ENCODE measurements at regions not wholly inside any gene's neighbourhood (a gene's known extent, or its start where the extent isn't known, plus 50 kb on each side); places are given as distances from the start of the nearest gene placed in this dataset.

GRCh38 chr6:21508753-21509152 lies 84.8 kb upstream of the SOX4 start:
- no peak for DNase-seq (ENCODE audit: low read depth in 2 of 3, low spot score in 2 of 3)

DNA sequence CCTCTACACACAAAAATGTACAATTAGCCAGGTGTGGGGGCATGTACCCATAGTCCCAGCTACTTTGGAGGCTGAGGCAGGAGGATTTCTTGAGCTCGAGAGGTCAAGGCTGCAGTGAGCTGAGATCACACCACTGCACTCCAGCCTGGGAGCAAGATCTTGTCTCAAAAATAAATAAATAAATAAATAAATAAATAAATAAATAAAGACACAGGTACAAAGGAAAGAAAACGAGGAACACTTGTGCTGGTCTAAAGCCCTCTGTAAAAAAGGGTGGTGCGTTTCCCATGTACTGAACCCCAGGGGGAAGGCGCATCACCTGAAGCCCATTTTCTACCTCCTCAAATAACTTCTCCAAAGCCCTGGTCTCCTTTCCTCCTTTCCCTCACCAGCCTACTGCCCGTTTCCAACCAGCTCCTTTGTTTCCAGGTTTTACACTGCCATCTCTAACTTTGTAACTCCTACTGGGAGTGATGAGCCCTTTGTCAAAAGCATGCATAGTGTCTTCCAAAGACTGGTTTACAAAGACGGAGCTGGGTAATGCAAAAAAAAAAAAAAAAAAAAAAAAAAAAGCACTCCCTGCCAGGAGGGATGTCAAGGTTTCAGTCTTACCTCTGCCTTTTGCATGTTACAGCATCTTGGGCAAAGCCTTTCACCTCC lies 81.5 kb upstream of the SOX4 start:
- no peak for DNase-seq (ENCODE audit: low read depth in 2 of 3, low spot score in 2 of 3)

DNA sequence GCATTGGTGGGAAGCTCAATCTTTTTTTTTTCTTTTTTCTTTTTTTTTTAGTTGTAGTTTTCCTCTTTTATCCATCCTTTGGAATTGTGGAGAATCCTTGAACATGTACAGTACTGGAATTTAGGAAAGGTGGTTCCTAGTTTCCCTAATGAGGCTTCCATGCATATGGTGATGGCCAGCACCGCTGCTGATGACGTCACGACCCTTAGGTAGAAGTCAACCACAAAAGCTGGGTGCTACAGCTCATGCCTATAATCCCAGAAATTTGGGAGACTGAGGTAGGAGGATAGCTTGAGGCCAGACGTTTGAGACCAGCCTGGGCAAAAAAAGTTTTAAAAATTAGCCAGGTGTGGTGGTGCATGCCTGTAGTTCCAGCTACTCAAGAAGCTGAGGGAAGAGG lies 79.3 kb upstream of the SOX4 start:
- no peak for DNase-seq (ENCODE audit: low read depth in 2 of 3, low spot score in 2 of 3)

DNA sequence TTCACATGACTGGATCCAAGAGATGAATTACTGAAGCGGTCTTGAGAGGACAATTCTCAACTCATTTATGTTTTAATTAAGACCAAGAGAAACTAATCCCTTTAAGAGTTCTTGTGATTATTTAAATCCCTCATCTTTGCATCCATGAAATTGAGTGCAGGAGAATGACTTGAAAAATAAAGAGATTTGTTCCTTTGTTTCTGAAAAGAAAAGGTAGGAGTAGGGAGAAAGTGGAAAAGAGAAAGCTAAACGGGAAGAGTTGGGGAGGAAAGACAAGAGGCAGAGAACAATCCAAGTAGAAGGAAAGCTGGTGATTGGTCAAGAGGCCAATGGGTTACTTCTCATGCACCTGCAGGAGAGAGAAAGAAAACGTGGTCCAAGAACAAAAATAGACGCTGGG lies 75.2 kb upstream of the SOX4 start:
- DNase-seq (ENCODE audit: low read depth in 2 of 3, low spot score in 2 of 3) = no peak

DNA sequence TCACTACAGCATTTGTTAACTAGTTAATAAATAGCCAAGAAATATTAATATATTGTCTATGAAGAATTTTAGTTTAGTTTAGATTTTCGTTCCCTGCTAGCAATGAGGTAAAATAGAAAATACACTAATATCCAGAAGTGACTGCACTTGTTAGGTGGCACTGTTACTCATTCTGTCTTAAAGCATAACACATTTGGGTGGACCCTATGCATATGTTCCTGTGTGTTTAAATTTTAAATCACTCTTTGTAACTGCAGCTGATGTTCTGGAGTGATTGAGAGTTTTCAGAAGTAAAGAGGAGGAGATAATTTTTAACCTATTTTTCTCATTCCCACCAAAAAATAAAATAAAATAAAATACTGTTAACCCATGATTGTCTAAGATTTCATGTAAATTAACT lies 73.9 kb upstream of the SOX4 start:
- DNase-seq (ENCODE audit: low read depth in 2 of 3, low spot score in 2 of 3) = no peak

- no peak for DNase-seq (ENCODE audit: low read depth in 2 of 3, low spot score in 2 of 3)
Observed at GRCh38 chr6:21521276-21521675, 72.3 kb upstream of the SOX4 start.

- DNase-seq (ENCODE audit: low read depth in 2 of 3, low spot score in 2 of 3) = no peak
Observed at GRCh38 chr6:21522143-21522747, 71.3 kb upstream of the SOX4 start.

GRCh38 chr6:21522797-21523456 lies 70.6 kb upstream of the SOX4 start:
- DNase-seq (ENCODE audit: low read depth in 2 of 3, low spot score in 2 of 3) = no peak

DNA sequence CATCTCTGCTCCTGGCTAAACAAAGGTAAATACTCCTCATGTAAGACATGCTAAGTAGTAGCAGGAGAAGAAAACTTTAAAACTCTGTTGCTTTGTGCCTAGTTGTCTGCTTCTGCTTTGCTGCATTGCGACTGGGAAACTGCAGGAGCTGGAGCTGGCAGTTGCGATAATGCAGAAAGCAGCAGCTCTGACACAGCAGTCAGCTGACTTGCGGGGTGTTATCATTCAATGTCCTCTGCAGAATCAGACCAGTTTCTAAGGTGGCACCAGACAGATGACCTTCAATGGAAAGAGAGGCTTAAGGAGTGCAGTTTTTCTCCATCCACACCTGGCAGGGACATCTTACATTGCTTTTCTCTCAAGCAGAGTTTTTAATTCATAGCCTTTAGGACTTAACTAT lies 69.9 kb upstream of the SOX4 start:
- DNase-seq (ENCODE audit: low read depth in 2 of 3, low spot score in 2 of 3) = no peak

DNA sequence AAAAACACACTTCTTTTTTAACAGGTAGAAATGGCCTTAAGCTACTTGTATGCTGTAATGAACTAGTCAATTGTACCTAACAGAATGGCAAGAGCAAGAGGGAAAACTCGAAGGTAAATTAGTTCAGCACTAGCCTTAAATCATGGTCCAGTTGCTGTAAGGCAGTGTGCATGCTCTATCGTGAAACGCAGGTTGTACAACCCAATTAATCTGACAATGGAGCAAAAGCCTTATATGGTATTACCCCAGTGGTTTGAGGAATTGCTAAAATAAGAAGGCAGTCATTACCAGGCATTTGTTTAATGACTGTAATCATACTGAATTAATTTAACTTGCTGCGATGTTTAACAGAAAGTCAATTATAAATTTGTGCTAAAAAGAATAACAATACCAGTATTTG lies 69.3 kb upstream of the SOX4 start:
- DNase-seq (ENCODE audit: low read depth in 2 of 3, low spot score in 2 of 3) = no peak

- DNase-seq (ENCODE audit: low read depth in 2 of 3, low spot score in 2 of 3) = no peak
Observed at GRCh38 chr6:21526974-21527373, 66.6 kb upstream of the SOX4 start.

DNA sequence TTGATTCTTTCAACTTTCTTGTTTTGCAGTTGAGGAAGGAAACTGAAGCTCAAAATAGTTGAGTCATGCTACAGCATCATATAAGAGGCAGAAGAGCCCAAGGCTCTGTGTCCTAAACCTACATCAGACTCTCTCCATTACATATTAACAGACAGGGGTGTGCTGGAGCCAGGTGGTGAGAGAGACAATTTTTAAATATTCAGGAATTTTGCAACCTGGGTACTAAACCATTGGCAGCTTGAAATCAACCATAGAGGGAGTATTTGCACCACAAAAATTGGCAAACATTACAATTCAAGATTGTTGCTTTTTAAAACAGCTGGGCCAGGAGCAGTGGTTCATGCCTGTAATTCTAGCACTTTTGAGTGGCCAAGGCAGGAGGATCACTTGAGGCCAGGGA lies 65.8 kb upstream of the SOX4 start:
- DNase-seq (ENCODE audit: low read depth in 2 of 3, low spot score in 2 of 3) = no peak

- DNase-seq (ENCODE audit: low read depth in 2 of 3, low spot score in 2 of 3) = no peak
Observed at GRCh38 chr6:21529431-21529830, 64.1 kb upstream of the SOX4 start.

DNA sequence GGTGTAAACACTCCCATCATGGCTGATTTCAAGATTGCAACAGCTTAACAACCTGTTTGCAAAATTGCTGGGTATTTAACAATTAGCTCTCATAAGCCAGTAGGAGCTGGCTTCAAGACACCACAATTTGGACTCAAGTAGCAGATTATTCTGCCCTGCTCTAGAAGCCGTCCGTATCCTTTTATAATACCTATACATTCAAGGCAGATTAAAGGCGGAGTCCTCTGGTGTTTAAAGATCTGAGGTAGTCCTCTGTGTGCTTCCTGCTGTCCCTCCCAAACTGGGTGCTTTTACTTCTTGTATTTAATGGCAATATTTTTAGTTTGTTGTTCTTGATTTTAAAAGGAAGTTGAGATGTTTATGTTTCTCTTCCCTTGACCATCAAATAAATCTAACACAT lies 62.2 kb upstream of the SOX4 start:
- DNase-seq (ENCODE audit: low read depth in 2 of 3, low spot score in 2 of 3) = no peak

DNA sequence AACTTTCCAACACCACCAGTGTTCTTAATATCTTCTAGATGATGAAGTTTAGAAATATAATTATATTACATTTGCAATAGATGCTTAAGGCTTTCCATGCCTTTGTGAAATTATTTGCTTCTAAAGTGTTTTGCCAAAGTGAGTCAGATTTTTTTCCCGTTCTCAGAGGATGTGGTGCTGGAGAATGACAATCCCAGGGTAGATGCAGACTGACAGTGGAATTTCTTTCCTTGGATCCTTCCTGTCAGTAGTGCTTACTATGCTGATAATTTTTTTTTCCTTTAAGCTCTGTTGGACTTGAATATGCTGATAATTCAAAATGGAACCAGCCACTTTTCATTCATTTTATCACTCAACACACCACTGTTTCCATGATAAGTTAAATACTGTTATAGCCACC lies 59.9 kb upstream of the SOX4 start:
- no peak for DNase-seq (ENCODE audit: low read depth in 2 of 3, low spot score in 2 of 3)

DNA sequence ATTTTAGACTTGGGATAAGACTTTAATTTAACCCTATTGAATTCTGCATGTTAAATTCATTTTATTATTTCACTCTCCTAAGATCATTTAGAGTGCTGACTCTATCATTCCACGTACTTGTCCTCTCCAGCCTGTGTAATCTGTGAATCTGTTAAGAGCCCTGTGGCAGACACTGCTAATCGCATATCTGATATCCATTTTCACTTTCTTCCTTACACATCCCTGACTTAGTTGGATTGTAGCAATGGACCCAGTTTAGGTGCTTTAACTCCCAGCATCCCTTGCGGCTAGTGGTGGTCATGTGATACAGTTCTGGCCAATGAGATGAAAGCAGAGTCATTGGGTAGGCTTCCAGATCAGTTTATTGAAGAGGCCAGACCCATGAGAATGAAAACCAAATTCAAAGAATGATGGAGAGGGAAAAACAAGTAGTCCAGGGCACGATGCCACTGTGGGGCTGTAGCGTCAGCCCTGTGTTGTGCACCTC lies 57.2 kb upstream of the SOX4 start:
- no peak for DNase-seq (ENCODE audit: low read depth in 2 of 3, low spot score in 2 of 3)

GRCh38 chr6:21537637-21538036 lies 55.9 kb upstream of the SOX4 start:
- DNase-seq (ENCODE audit: low read depth in 2 of 3, low spot score in 2 of 3) = no peak

DNA sequence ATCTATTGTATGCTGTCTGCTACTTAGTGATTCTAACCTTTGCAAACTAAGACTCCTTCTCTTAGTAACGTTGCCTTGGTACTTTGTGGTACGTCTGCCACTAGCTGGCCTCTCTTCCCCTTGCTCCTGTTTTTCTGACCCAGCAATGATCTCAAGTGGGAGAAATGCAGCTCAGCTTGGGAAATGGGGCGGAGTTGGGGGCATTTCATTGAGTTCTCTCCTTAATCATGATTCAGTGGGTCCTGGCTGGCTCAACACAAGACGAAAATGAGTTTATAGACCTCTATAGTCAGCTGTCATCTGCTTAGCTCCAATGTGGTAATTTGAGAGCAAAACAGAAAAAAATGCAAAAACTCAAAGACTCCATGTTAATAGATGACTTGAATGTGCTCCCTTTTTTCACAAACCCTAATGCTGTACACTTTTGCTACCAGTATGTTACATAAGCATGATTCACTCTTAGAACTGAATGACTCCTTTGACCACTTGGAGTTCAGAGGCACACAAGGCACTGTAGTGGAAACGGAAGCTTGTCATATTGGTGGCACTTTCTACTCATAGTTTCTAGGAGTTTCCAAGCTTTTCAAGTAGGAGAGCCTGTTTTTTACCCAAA lies 55.3 kb upstream of the SOX4 start:
- no peak for DNase-seq (ENCODE audit: low read depth in 2 of 3, low spot score in 2 of 3)

DNA sequence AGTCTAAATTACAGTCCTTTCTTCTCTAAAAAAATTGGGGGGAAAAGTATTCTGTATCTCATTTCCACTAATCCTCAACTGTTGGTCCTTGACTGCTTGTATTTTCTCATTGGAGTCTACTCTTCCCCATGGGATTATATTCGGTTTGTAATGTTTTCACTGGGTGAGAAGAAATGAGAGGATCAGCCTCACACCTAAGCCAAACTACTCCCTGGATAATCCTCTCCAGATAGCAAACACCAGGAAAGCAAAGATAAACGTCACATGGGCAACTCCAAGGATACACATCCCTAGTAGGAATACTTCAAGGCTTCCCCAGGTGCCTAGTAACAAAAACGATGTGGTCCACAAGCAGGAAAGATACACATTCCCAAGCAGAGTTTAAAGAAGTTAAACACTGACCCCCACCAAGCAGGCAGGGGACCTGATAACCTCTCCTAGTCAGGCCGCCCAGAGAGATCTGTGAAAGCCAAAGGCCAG lies 53.9 kb upstream of the SOX4 start:
- DNase-seq (ENCODE audit: low read depth in 2 of 3, low spot score in 2 of 3) = no peak

Data from activated CD8-positive, alpha-beta memory T cell treated with anti-CD3 and anti-CD28 coated beads for 48 hours (primary cell).